ENCODE measurements at regions not wholly inside any gene's neighbourhood (a gene's known extent, or its start where the extent isn't known, plus 50 kb on each side); places are given as distances from the start of the nearest gene placed in this dataset.

- TF ChIP-seq POLR2A (IDR thresholded peaks at IDR 0.05) (no peak), CTCF (IDR thresholded peaks at IDR 0.05) (no peak), POLR2AphosphoS5 (IDR thresholded peaks at IDR 0.05) (no peak)
- intact Hi-C loops (cut with DNase I; ENCODE audit: low total_unique reads), result no loop called here
- DNase-seq (ENCODE audit: low spot score in 2 of 2), result no peak
- H3K9me3 ChIP-seq, result no peaks in the 10 kb centered on the region
- H3K4me3 ChIP-seq, result no peak overlapping the region
- no peaks in the 10 kb centered on the region for H3K27me3 ChIP-seq
- no peaks in the 10 kb centered on the region for H3K36me3 ChIP-seq
- H3K4me1 ChIP-seq, result no peaks in the 10 kb centered on the region
- no peak overlapping the region for H3K27ac ChIP-seq
Observed at GRCh38 chr5:136665331-136665730, 300.0 kb upstream of the TRPC7 start.

GRCh38 chr5:136661026-136661425 is 295.7 kb upstream of the TRPC7 start:
- Histone ChIP-seq H3K27me3 (no peaks in the 10 kb centered on the region), H3K9me3 (no peaks in the 10 kb centered on the region), H3K4me3 (no peak overlapping the region), H3K4me1 (no peaks in the 10 kb centered on the region), H3K36me3 (no peaks in the 10 kb centered on the region), H3K27ac (no peak overlapping the region)
- TF ChIP-seq CTCF (IDR thresholded peaks at IDR 0.05), result no peak
- TF ChIP-seq POLR2A (IDR thresholded peaks at IDR 0.05), result no peak
- TF ChIP-seq POLR2AphosphoS5 (IDR thresholded peaks at IDR 0.05), result no peak
- intact Hi-C loops (cut with DNase I; ENCODE audit: low total_unique reads), result no loop called here
- no peak for DNase-seq (ENCODE audit: low spot score in 2 of 2)

- TF ChIP-seq CTCF (IDR thresholded peaks at IDR 0.05) (no peak), POLR2AphosphoS5 (IDR thresholded peaks at IDR 0.05) (no peak), POLR2A (IDR thresholded peaks at IDR 0.05) (no peak)
- Histone ChIP-seq H3K27me3 (no peaks in the 10 kb centered on the region), H3K4me1 (no peaks in the 10 kb centered on the region), H3K9me3 (no peaks in the 10 kb centered on the region), H3K36me3 (no peaks in the 10 kb centered on the region), H3K27ac (no peak overlapping the region), H3K4me3 (no peak overlapping the region)
- DNase-seq (ENCODE audit: low spot score in 2 of 2), result no peak
- intact Hi-C loops (cut with DNase I; ENCODE audit: low total_unique reads), result no loop called here
Observed at GRCh38 chr5:136656811-136657210, 291.5 kb upstream of the TRPC7 start.

GRCh38 chr5:136655468-136655867 is 290.1 kb upstream of the TRPC7 start:
- no peaks in the 10 kb centered on the region for H3K36me3 ChIP-seq
- H3K9me3 ChIP-seq, result no peaks in the 10 kb centered on the region
- no peaks in the 10 kb centered on the region for H3K27me3 ChIP-seq
- intact Hi-C loops (cut with DNase I; ENCODE audit: low total_unique reads), result no loop called here
- TF ChIP-seq CTCF (IDR thresholded peaks at IDR 0.05) (no peak), POLR2AphosphoS5 (IDR thresholded peaks at IDR 0.05) (no peak), POLR2A (IDR thresholded peaks at IDR 0.05) (no peak)
- no peak overlapping the region for H3K4me3 ChIP-seq
- no peak for DNase-seq (ENCODE audit: low spot score in 2 of 2)
- no peak overlapping the region for H3K27ac ChIP-seq
- H3K4me1 ChIP-seq, result no peaks in the 10 kb centered on the region

- no peaks in the 10 kb centered on the region for H3K9me3 ChIP-seq
- no peak for TF ChIP-seq POLR2A (IDR thresholded peaks at IDR 0.05)
- no peak for TF ChIP-seq POLR2AphosphoS5 (IDR thresholded peaks at IDR 0.05)
- TF ChIP-seq CTCF (IDR thresholded peaks at IDR 0.05), result no peak
- no peaks in the 10 kb centered on the region for H3K27me3 ChIP-seq
- intact Hi-C loops (cut with DNase I; ENCODE audit: low total_unique reads), result no loop called here
- H3K27ac ChIP-seq, result no peak overlapping the region
- no peaks in the 10 kb centered on the region for H3K36me3 ChIP-seq
- no peak overlapping the region for H3K4me3 ChIP-seq
- H3K4me1 ChIP-seq, result no peaks in the 10 kb centered on the region
- no peak for DNase-seq (ENCODE audit: low spot score in 2 of 2)
Observed at GRCh38 chr5:136646915-136647314, 281.6 kb upstream of the TRPC7 start.
